OCI-LY7 (cell line): ENCODE measurements at regions not wholly inside any gene's neighbourhood (a gene's known extent, or its start where the extent isn't known, plus 50 kb on each side); places are given as distances from the start of the nearest gene placed in this dataset.
A peak's percentile ranks its signal among the peaks of the same experiment; 100 is the strongest.

Source experiments
- BruUV-seq: library from RNA; stranded (reverse); fragments of 400-500 nt; replicated peaks from 2 replicates; lab custom pipeline; 2021; lab: Mats Ljungman, UMichigan
- CTCF ChIA-PET: fragments of 300-600 bp; sonication (Branson Sonifier 250); formaldehyde crosslinking; loops from one replicate; lab custom pipeline; 2022; ENCODE audit warnings: antibody characterized with exemption; ENCODE audit not compliant: unreplicated experiment; lab: Charles Lee
- POLR2A ChIA-PET: fragments of 300-600 bp; sonication (Branson Sonifier 250); formaldehyde crosslinking; loops from one replicate; lab custom pipeline; 2022; ENCODE audit warnings: antibody characterized with exemption; lab: Charles Lee
- DNase-seq: peaks from one replicate; pipeline ENCODE4 v3.0.0-alpha.2; 2015; ENCODE audit warnings: low spot score
- H2AFZ ChIP-seq: fragments of 200-600 bp; sonication (generic), shearing (Covaris generic); 2 replicates; pipeline ENCODE4 v1.6.1; 2014; ENCODE audit warnings: mild to moderate bottlenecking, antibody characterized with exemption, low read length, moderate library complexity
- H3K27ac ChIP-seq: fragments of 200-600 bp; sonication (generic); 2 replicates; pipeline ENCODE4 v1.5.1; 2014; ENCODE audit warnings: mixed run types, low read depth, mild to moderate bottlenecking, moderate library complexity, low read length, inconsistent platforms; ENCODE audit not compliant: poor library complexity, severe bottlenecking
- H3K36me3 ChIP-seq: fragments of 200-600 bp; sonication (generic); 2 replicates; pipeline ENCODE4 v1.6.1; 2014; ENCODE audit warnings: mild to moderate bottlenecking, antibody characterized with exemption, low read length, moderate library complexity, mixed read lengths; ENCODE audit not compliant: insufficient read depth
- H3K4me1 ChIP-seq: fragments of 200-600 bp; sonication (generic); 2 replicates; pipeline ENCODE4 v1.5.1; 2014; ENCODE audit warnings: mild to moderate bottlenecking, low read length; ENCODE audit not compliant: insufficient read depth, poor library complexity, severe bottlenecking
- H3K4me2 ChIP-seq: fragments of 200-600 bp; sonication (generic); 2 replicates; pipeline ENCODE4 v1.6.1; 2014; ENCODE audit warnings: mild to moderate bottlenecking, low read length
- H3K4me3 ChIP-seq: fragments of 200-600 bp; sonication (generic); 2 replicates; pipeline ENCODE4 v1.5.1; 2014; ENCODE audit warnings: mild to moderate bottlenecking, low read depth, low read length; ENCODE audit not compliant: poor library complexity, severe bottlenecking
- H3K79me2 ChIP-seq: fragments of 200-600 bp; sonication (generic); 2 replicates; pipeline ENCODE4 v1.6.1; 2016; ENCODE audit warnings: low read depth, mild to moderate bottlenecking, low read length, moderate library complexity, mixed read lengths; ENCODE audit not compliant: insufficient read depth
- H3K9me2 ChIP-seq: fragments of 200-600 bp; sonication (generic); 2 replicates; pipeline ENCODE4 v1.6.1; 2016; ENCODE audit warnings: mild to moderate bottlenecking, low read length, mixed read lengths; ENCODE audit not compliant: insufficient read depth
- H3K9me3 ChIP-seq: fragments of 200-600 bp; sonication (generic); 2 replicates; pipeline ENCODE4 v1.6.1; 2014; ENCODE audit warnings: mild to moderate bottlenecking, mixed run types, low read length, mixed read lengths
- H4K20me1 ChIP-seq: fragments of 200-600 bp; sonication (generic); 2 replicates; pipeline ENCODE4 v1.6.1; 2014; ENCODE audit warnings: mild to moderate bottlenecking, antibody characterized with exemption, low read length, moderate library complexity, mixed read lengths; ENCODE audit not compliant: insufficient read depth
- CTCF ChIP-seq: fragments of 200-600 bp; sonication (generic); conservative IDR thresholded peaks from 2 replicates; pipeline ENCODE4 v1.5.1; 2014; ENCODE audit warnings: mild to moderate bottlenecking, antibody characterized with exemption, low read length, moderate library complexity, mixed read lengths
- EZH2phosphoT487 ChIP-seq: fragments of 200-600 bp; sonication (generic); IDR thresholded peaks from 2 replicates; pipeline ENCODE4 v1.6.1; 2018; ENCODE audit warnings: low read depth, borderline replicate concordance, mild to moderate bottlenecking, mixed run types, antibody characterized with exemption, low read length, moderate library complexity, mixed read lengths
- intact Hi-C: fragments of 100-400 bp; cut with micrococcal nuclease; formaldehyde crosslinking; loops from one replicate; pipeline ENCODE4 v1.10.0; 2022; ENCODE audit not compliant: unreplicated experiment

GRCh38 chr17:15031975-15032374 is 233.2 kb downstream of the PMP22 start:
- no TSS peak for BruUV-seq
- H3K36me3 ChIP-seq = no peaks in the 10 kb centered on the region
- H4K20me1 ChIP-seq = no peaks in the 10 kb centered on the region
- H2AFZ ChIP-seq = no peak overlapping the region
- H3K4me1 ChIP-seq = no peaks in the 10 kb centered on the region
- ChIA-PET POLR2A (no interaction called here), CTCF (no interaction called here)
- H3K9me2 ChIP-seq = no peaks in the 10 kb centered on the region
- H3K27ac ChIP-seq = no peak overlapping the region
- no peaks in the 10 kb centered on the region for H3K79me2 ChIP-seq
- H3K4me3 ChIP-seq = no peak overlapping the region
- DNase-seq = no peak
- no peak for TF ChIP-seq CTCF
- no peak for TF ChIP-seq EZH2phosphoT487
- H3K9me3 ChIP-seq = no peaks in the 10 kb centered on the region
- intact Hi-C loops = no loop called here
- H3K4me2 ChIP-seq = no peak overlapping the region

- Histone ChIP-seq H3K27ac (no peak overlapping the region), H2AFZ (no peak overlapping the region), H3K4me2 (no peak overlapping the region), H3K4me3 (no peak overlapping the region), H3K4me1 (no peaks in the 10 kb centered on the region), H3K9me2 (no peaks in the 10 kb centered on the region), H3K9me3 (no peaks in the 10 kb centered on the region), H3K36me3 (no peaks in the 10 kb centered on the region), H3K79me2 (no peaks in the 10 kb centered on the region), H4K20me1 (no peaks in the 10 kb centered on the region)
- POLR2A ChIA-PET = no interaction called here
- no peak for DNase-seq
- no TSS peak for BruUV-seq
- intact Hi-C loops = no loop called here
- CTCF ChIA-PET = no interaction called here
- TF ChIP-seq CTCF (peak; percentile 55), EZH2phosphoT487 (no peak)
These were observed 235.7 kb downstream of the PMP22 start for GRCh38 chr17:15029469-15029868.

GRCh38 chr17:15027853-15028252 is 237.3 kb downstream of the PMP22 start:
- Histone ChIP-seq H3K4me3 (no peak overlapping the region), H4K20me1 (no peaks in the 10 kb centered on the region), H3K9me2 (no peaks in the 10 kb centered on the region), H3K79me2 (no peaks in the 10 kb centered on the region), H3K4me1 (no peaks in the 10 kb centered on the region), H3K27ac (no peak overlapping the region), H3K9me3 (no peaks in the 10 kb centered on the region), H3K36me3 (no peaks in the 10 kb centered on the region), H3K4me2 (no peak overlapping the region), H2AFZ (no peak overlapping the region)
- BruUV-seq = no TSS peak
- ChIA-PET CTCF (no interaction called here), POLR2A (no interaction called here)
- DNase-seq = no peak
- intact Hi-C loops = no loop called here
- TF ChIP-seq CTCF = no peak
- no peak for TF ChIP-seq EZH2phosphoT487
